ENCODE measurements at regions not wholly inside any gene's neighbourhood (a gene's known extent, or its start where the extent isn't known, plus 50 kb on each side); places are given as distances from the start of the nearest gene placed in this dataset.

DNA sequence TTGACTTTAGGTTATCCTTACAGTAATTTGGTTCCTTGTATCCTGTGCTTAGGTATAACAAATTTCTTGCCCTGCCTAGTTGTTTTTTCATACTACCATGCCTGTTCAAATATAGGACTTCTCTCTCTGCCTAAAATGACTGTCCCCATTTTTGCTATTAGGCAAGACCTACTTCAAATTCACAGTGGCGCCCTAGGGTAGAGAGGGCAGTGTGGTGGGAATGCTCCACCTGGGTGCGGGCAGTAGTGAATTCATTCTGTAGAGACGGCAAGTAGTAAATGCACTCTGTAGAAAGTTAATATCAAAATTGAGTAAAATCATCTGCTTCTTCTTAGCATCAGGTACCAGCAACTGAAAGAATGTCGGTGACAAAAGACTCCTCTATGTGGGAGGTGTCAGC, 120.4 kb upstream of the RHOBTB1 start:
- no peaks in the 10 kb centered on the region for H3K9me3 ChIP-seq
- no peak overlapping the region for H3K4me3 ChIP-seq
- TF ChIP-seq, protein P1, sequence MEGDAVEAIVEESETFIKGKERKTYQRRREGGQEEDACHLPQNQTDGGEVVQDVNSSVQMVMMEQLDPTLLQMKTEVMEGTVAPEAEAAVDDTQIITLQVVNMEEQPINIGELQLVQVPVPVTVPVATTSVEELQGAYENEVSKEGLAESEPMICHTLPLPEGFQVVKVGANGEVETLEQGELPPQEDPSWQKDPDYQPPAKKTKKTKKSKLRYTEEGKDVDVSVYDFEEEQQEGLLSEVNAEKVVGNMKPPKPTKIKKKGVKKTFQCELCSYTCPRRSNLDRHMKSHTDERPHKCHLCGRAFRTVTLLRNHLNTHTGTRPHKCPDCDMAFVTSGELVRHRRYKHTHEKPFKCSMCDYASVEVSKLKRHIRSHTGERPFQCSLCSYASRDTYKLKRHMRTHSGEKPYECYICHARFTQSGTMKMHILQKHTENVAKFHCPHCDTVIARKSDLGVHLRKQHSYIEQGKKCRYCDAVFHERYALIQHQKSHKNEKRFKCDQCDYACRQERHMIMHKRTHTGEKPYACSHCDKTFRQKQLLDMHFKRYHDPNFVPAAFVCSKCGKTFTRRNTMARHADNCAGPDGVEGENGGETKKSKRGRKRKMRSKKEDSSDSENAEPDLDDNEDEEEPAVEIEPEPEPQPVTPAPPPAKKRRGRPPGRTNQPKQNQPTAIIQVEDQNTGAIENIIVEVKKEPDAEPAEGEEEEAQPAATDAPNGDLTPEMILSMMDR (IDR thresholded peaks at IDR 0.05) = no peak
- H3K27ac ChIP-seq = no peak overlapping the region
- FAIRE-seq (no peak), ATAC-seq (no peak), DNase-seq (no peak)
- 94 to 96% methylated on average over 4 of the region's 4 CpGs for WGBS, 2 donors
- no peaks in the 10 kb centered on the region for H3K27me3 ChIP-seq
- intact Hi-C loops (cut with DNase I) = no loop called here
- peaks cover 0 to 2% (median 0%) of the 10 kb centered on the region in 3 donors for H3K4me1 ChIP-seq
- no peaks in the 10 kb centered on the region for H3K36me3 ChIP-seq

DNA sequence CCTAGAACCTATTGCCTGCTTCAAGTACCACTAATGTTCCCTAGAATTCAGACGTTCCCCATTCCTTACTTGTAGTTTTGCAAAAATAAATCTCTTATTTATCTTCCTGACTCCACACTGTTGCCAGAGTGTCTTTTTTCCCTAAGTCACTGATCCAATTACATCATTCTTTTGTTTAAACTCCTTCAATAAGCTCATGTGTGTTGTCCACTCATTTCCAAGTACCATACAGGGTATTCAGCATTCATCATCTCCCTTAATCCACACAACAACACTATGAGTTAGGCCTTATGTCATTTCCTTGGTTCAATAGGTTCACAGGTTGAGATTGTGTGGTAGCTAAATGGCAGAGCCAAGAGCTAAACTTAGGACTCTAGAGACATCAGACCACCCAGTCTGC, 119.9 kb upstream of the RHOBTB1 start:
- no peak overlapping the region for H3K4me3 ChIP-seq
- no peaks in the 10 kb centered on the region for H3K9me3 ChIP-seq
- TF ChIP-seq, protein P1 (IDR thresholded peaks at IDR 0.05) = no peak
- H3K27ac ChIP-seq = no peak overlapping the region
- ATAC-seq (no peak), FAIRE-seq (no peak), DNase-seq (no peak)
- intact Hi-C loops (cut with DNase I) = no loop called here
- H3K36me3 ChIP-seq = no peaks in the 10 kb centered on the region
- H3K4me1 ChIP-seq = peaks cover 0 to 2% (median 0%) of the 10 kb centered on the region in 3 donors
- 69 to 82% methylated on average over 1 of the region's 1 CpG for WGBS, 2 donors
- H3K27me3 ChIP-seq = no peaks in the 10 kb centered on the region

DNA sequence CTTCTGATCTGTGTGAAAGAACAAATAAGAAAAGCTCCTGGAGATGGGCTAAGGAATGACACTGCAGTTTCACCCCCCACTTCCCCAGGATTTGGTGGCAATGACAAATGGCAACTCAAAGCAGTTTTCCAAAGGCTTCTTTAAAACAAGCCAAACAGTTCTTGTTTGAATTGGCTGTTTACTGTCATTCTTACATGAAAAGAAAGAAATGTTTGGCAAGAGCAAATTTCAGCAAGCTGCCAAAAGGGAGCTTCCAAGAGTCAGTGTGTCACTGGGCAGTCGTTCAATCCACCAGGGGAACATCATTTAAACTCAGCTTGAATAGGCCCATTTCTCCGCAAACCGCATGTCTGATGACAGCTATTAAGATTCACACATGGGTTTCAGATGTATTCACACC, 119.0 kb upstream of the RHOBTB1 start:
- DNase-seq (no peak), FAIRE-seq (no peak), ATAC-seq (no peak)
- intact Hi-C loops (cut with DNase I) = no loop called here
- Histone ChIP-seq H3K27me3 (no peaks in the 10 kb centered on the region), H3K9me3 (no peaks in the 10 kb centered on the region), H3K27ac (no peak overlapping the region), H3K4me1 (peaks cover 0 to 2% (median 0%) of the 10 kb centered on the region in 3 donors), H3K4me3 (no peak overlapping the region), H3K36me3 (no peaks in the 10 kb centered on the region)
- WGBS, 2 donors = 68 to 78% methylated on average over 3 of the region's 3 CpGs
- TF ChIP-seq, protein P1 (IDR thresholded peaks at IDR 0.05) = no peak

DNA sequence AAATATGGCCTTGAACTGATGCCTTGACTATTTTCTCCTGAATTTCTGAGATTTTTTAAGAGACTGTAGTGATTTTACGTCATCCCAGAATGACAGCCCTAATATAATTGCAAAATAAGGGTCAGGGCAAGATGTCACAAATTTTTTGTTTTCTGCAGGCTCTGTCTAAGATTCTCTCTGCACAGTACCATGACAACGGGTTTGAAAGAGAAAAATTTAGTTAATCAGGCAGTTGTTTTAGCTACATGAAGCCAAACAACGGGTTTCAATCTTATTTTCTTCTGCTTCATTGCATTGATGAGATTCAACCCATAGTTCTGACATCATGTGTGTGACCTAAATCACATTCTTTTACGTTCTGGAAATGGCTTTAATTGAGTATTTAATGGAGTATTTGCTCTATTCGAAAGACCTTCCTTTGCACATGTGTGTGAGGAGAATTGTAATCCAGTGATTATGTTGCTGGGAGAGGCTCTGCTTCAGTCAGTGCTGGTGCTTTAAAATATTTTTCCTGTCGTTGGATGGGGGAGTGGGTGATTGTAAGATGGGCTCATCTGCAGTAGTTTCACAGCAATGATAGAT, 118.0 kb upstream of the RHOBTB1 start:
- no peak for FAIRE-seq
- Histone ChIP-seq H3K4me3 (no peak overlapping the region), H3K27me3 (no peaks in the 10 kb centered on the region), H3K36me3 (no peaks in the 10 kb centered on the region), H3K27ac (no peak overlapping the region), H3K9me3 (no peaks in the 10 kb centered on the region), H3K4me1 (no peaks in the 10 kb centered on the region)
- no peak for ATAC-seq
- no peak for DNase-seq
- intact Hi-C loops (cut with DNase I) = no loop called here
- TF ChIP-seq, protein P1 (IDR thresholded peaks at IDR 0.05) = no peak
- 73 to 81% methylated on average over 6 of the region's 6 CpGs for WGBS, 2 donors

DNA sequence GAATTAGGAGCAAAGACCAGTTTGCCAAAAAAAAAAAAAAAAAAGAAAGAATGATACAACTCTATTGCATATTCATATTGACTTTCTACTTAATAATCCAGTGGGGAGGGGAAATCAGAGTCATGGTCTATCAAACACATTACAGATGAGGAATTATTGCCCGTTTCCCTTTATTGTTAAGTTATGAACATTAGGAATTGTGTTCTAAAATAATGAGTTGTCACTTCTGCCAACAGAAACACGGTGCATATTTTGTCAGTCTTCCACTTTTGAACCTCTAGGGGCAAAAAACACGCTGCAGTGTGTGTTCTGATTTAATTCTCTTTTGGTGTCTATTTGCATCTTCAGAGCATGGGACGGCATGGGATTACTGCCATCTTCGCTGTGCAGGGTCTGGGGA, 115.7 kb upstream of the RHOBTB1 start:
- FAIRE-seq (no peak), ATAC-seq (no peak), DNase-seq (no peak)
- Histone ChIP-seq H3K27ac (no peak overlapping the region), H3K4me1 (no peaks in the 10 kb centered on the region), H3K4me3 (no peak overlapping the region), H3K36me3 (no peaks in the 10 kb centered on the region), H3K9me3 (no peaks in the 10 kb centered on the region), H3K27me3 (no peaks in the 10 kb centered on the region)
- intact Hi-C loops (cut with DNase I) = no loop called here
- TF ChIP-seq, protein P1 (IDR thresholded peaks at IDR 0.05) = no peak
- 86 to 87% methylated on average over 5 of the region's 5 CpGs for whole genome bisulfite sequencing, 2 donors
